Ovary (tissue), 7 donors: ENCODE measurements at regions not wholly inside any gene's neighbourhood (a gene's known extent, or its start where the extent isn't known, plus 50 kb on each side); places are given as distances from the start of the nearest gene placed in this dataset.

Experiments
- DNase-seq, 5 donors: peaks; one replicate each; pipeline ENCODE4 v3.0.0-alpha.2; 2019 to 2020
- H3K27ac ChIP-seq, 2 donors: fragments of 200-600 bp; one replicate each; pipeline versions ENCODE4 v1.5.1 to v1.8.0; 2019 to 2022
- H3K27me3 ChIP-seq: fragments of 200-600 bp; one replicate; pipeline ENCODE4 v1.8.0; 2022
- H3K36me3 ChIP-seq: fragments of 200-600 bp; sonication (generic); one replicate; pipeline ENCODE4 v1.5.1; 2019
- H3K4me1 ChIP-seq: one replicate; pipeline ENCODE4 v1.8.1; 2013; ENCODE audit warnings: mild to moderate bottlenecking, moderate library complexity; ENCODE audit not compliant: insufficient read depth
- H3K4me3 ChIP-seq: fragments of 200-600 bp; sonication (generic); one replicate; pipeline ENCODE4 v1.5.1; 2017
- H3K9me3 ChIP-seq, 2 donors: fragments of 200-600 bp in 1 of 2; sonication (generic) in 1 of 2; one replicate each; pipeline versions ENCODE4 v1.5.1 to v1.8.1; 2013 to 2019; ENCODE audit warnings: mild to moderate bottlenecking in 1 of 2, moderate library complexity in 1 of 2
- CTCF ChIP-seq, 3 donors: fragments of 450-650 bp in 2 of 3; fragments of 200-600 bp in 1 of 3; IDR thresholded peaks; one replicate each; pipeline versions ENCODE4 v1.5.1 to v1.8.0; 2016 to 2022; ENCODE audit warnings: antibody characterized with exemption in 3 of 3, mild to moderate bottlenecking in 1 of 3
- EP300 ChIP-seq: sonication (generic); formaldehyde crosslinking; IDR thresholded peaks from one replicate; pipeline ENCODE4 v1.6.1; 2017; ENCODE audit warnings: antibody characterized with exemption
- POLR2A ChIP-seq: fragments of 450-650 bp; IDR thresholded peaks from one replicate; pipeline ENCODE4 v1.6.1; 2017; ENCODE audit warnings: antibody characterized with exemption, mild to moderate bottlenecking, moderate library complexity
- WGBS, 3 donors: extraction: QIAGEN DNeasy Blood & Tissue Kit in 1 of 3; methylation state at CpG; one replicate each; pipeline versions ENCODE4 v1.1.5 to v1.1.7; 2013 to 2017; 5-methylcytosine and 5-hydroxymethylcytosine counted together
- intact Hi-C, 4 donors: fragments of 100-400 bp; cut with DNase I; formaldehyde crosslinking; loops; one replicate each; pipeline versions ENCODE4 v1.11.0 to v1.15.1; 2022 to 2023
- donor health status: DM: no; HTN: no; CAD: no; lungs with moderate emphysema.
- donor health status: DM: no; HTN: no; CAD: no.
- donor health status: Bipolar disorder and iron deficiency.
- donor health status: DM: no; HTN: no; CAD: no.
- donor health status: DM: yes; HTN: yes; CAD: no.

GRCh38 chr13:105762096-105762495 lies 773.4 kb downstream of the EFNB2 start:
- Histone ChIP-seq H3K9me3 (no peaks in the 10 kb centered on the region), H3K4me3 (no peak overlapping the region), H3K4me1 (no peaks in the 10 kb centered on the region), H3K27me3 (no peaks in the 10 kb centered on the region), H3K36me3 (no peaks in the 10 kb centered on the region), H3K27ac (no peak overlapping the region)
- DNase-seq: no peak
- TF ChIP-seq POLR2A: no peak
- no peak for TF ChIP-seq EP300
- TF ChIP-seq CTCF (IDR thresholded peaks at IDR 0.05): no peak
- intact Hi-C loops: no loop called here
- 84 to 91% (median 84%) methylated on average over 4 of the region's 4 CpGs for WGBS, 3 donors

GRCh38 chr13:105758918-105759860 lies 776.3 kb downstream of the EFNB2 start:
- H3K9me3 ChIP-seq: no peaks in the 10 kb centered on the region
- intact Hi-C loops: no loop called here
- no peak for DNase-seq
- H3K36me3 ChIP-seq: no peaks in the 10 kb centered on the region
- H3K27me3 ChIP-seq: no peaks in the 10 kb centered on the region
- H3K4me3 ChIP-seq: no peak overlapping the region
- no peak overlapping the region for H3K27ac ChIP-seq
- TF ChIP-seq POLR2A (no peak), EP300 (no peak), CTCF (IDR thresholded peaks at IDR 0.05) (no peak)
- H3K4me1 ChIP-seq: no peaks in the 10 kb centered on the region
- 86 to 91% (median 88%) methylated on average over 6 of the region's 6 CpGs for WGBS, 3 donors

- Histone ChIP-seq H3K27me3 (no peaks in the 10 kb centered on the region), H3K9me3 (no peaks in the 10 kb centered on the region), H3K4me1 (no peaks in the 10 kb centered on the region), H3K36me3 (no peaks in the 10 kb centered on the region), H3K27ac (no peak overlapping the region), H3K4me3 (no peak overlapping the region)
- WGBS, 3 donors: 46 to 54% (median 49%) methylated on average over 6 of the region's 6 CpGs
- TF ChIP-seq EP300 (no peak), POLR2A (no peak)
- DNase-seq: no peak
- intact Hi-C loops: no loop called here
Measured at GRCh38 chr13:105740739-105741138, 794.7 kb downstream of the EFNB2 start.

- H3K4me3 ChIP-seq: no peak overlapping the region
- H3K27me3 ChIP-seq: no peaks in the 10 kb centered on the region
- H3K9me3 ChIP-seq: no peaks in the 10 kb centered on the region
- no peak overlapping the region for H3K27ac ChIP-seq
- no peak for DNase-seq
- 78 to 84% (median 82%) methylated on average over 1 of the region's 1 CpG for WGBS, 3 donors
- intact Hi-C loops: no loop called here
- TF ChIP-seq POLR2A (no peak), EP300 (no peak), CTCF (IDR thresholded peaks at IDR 0.05) (no peak)
- H3K36me3 ChIP-seq: no peaks in the 10 kb centered on the region
- H3K4me1 ChIP-seq: no peaks in the 10 kb centered on the region
Measured at GRCh38 chr13:105737688-105738087, 797.8 kb downstream of the EFNB2 start.

GRCh38 chr13:105735281-105735680 lies 800.2 kb downstream of the EFNB2 start:
- Histone ChIP-seq H3K27me3 (no peaks in the 10 kb centered on the region), H3K27ac (no peak overlapping the region), H3K9me3 (no peaks in the 10 kb centered on the region), H3K36me3 (no peaks in the 10 kb centered on the region), H3K4me3 (no peak overlapping the region), H3K4me1 (no peaks in the 10 kb centered on the region)
- TF ChIP-seq EP300: no peak
- TF ChIP-seq CTCF (IDR thresholded peaks at IDR 0.05): no peak
- TF ChIP-seq POLR2A: no peak
- no peak for DNase-seq
- intact Hi-C loops: no loop called here
- WGBS, 3 donors: 48 to 52% (median 48%) methylated on average over 1 of the region's 1 CpG
